HEK293 (cell line): ENCODE measurements at regions not wholly inside any gene's neighbourhood (a gene's known extent, or its start where the extent isn't known, plus 50 kb on each side); places are given as distances from the start of the nearest gene placed in this dataset.

Source experiments
- CTCF ChIA-PET: fragments of 350-600 bp; formaldehyde crosslinking; extraction: SDS; loops from one replicate; lab custom pipeline; 2021; ENCODE audit warnings: antibody characterized with exemption; lab: Yijun Ruan, JAX
- POLR2A ChIA-PET: fragments of 300-600 bp; formaldehyde crosslinking; extraction: SDS; loops from one replicate; lab custom pipeline; 2020; ENCODE audit warnings: antibody characterized with exemption, inconsistent platforms; lab: Yijun Ruan, JAX
- H3K27ac ChIP-seq: fragments of 200-500 bp; sonication (Bioruptor generic); 2 replicates; pipeline ENCODE4 v1.5.1; 2014; ENCODE audit warnings: low read depth, low read length, control low read depth, inconsistent platforms; ENCODE audit errors: extremely low read depth
- H3K36me3 ChIP-seq, 2 experiments: fragments of 200-500 bp in 1 of 2; sonication (Bioruptor generic) in 1 of 2; 1 replicate in 1 of 2; 2 replicates in 1 of 2; pipeline ENCODE4 v1.5.1; 2014 to 2017; ENCODE audit warnings: inconsistent platforms in 2 of 2, low read length in 2 of 2; ENCODE audit not compliant: control insufficient read depth in 2 of 2, insufficient read depth in 1 of 2
- H3K4me1 ChIP-seq: fragments of 200-500 bp; sonication (Bioruptor generic); 2 replicates; pipeline ENCODE4 v1.5.1; 2014; ENCODE audit warnings: mild to moderate bottlenecking, low read length, inconsistent platforms; ENCODE audit not compliant: control insufficient read depth, insufficient read depth
- H3K4me3 ChIP-seq: 2 replicates; pipeline ENCODE4 v1.5.1; 2011; ENCODE audit warnings: low read depth, mild to moderate bottlenecking, control low read depth, low read length, moderate library complexity
- H3K9me3 ChIP-seq: fragments of 200-500 bp; sonication (Bioruptor generic); 2 replicates; pipeline ENCODE4 v1.5.1; 2014; ENCODE audit warnings: low read depth, low read length, inconsistent platforms; ENCODE audit not compliant: control insufficient read depth, insufficient read depth
- EGR2 ChIP-seq: fragments of 450-650 bp; formaldehyde crosslinking; IDR thresholded peaks from 2 replicates; pipeline ENCODE4 v1.5.1; 2016; ENCODE audit warnings: low read depth, missing biosample characterization, missing genetic modification characterization
- GLIS1 ChIP-seq: fragments of 450-650 bp; formaldehyde crosslinking; IDR thresholded peaks from 2 replicates; pipeline ENCODE4 v1.5.1; 2016; ENCODE audit warnings: missing biosample characterization, missing genetic modification characterization
- KLF10 ChIP-seq: fragments of 450-650 bp; IDR thresholded peaks from 2 replicates; pipeline ENCODE4 v1.5.1; 2018; ENCODE audit warnings: missing biosample characterization, mild to moderate bottlenecking, missing genetic modification characterization
- PRDM1 ChIP-seq: fragments of 450-650 bp; formaldehyde crosslinking; IDR thresholded peaks from 2 replicates; pipeline ENCODE4; 2016; ENCODE audit warnings: missing biosample characterization, missing genetic modification characterization
- TRIM28 ChIP-seq: IDR thresholded peaks from 2 replicates; pipeline ENCODE4 v1.6.1; 2011; ENCODE audit warnings: low read length, control low read depth, borderline replicate concordance
- ZBTB20 ChIP-seq: fragments of 450-650 bp; formaldehyde crosslinking; IDR thresholded peaks from 2 replicates; pipeline ENCODE4 v1.5.1; 2016; ENCODE audit warnings: missing biosample characterization, missing genetic modification characterization
- ZBTB7A ChIP-seq: fragments of 450-650 bp; formaldehyde crosslinking; IDR thresholded peaks from 2 replicates; pipeline ENCODE4 v1.5.1; 2016; ENCODE audit warnings: low read depth, missing biosample characterization, missing genetic modification characterization
- ZIC2 ChIP-seq: fragments of 450-650 bp; formaldehyde crosslinking; IDR thresholded peaks from 2 replicates; pipeline ENCODE4 v1.5.1; 2016; ENCODE audit warnings: missing biosample characterization, missing genetic modification characterization
- ZNF169 ChIP-seq: fragments of 450-650 bp; formaldehyde crosslinking; IDR thresholded peaks from 2 replicates; pipeline ENCODE4 v1.5.1; 2016; ENCODE audit warnings: missing biosample characterization, missing genetic modification characterization
- ZNF184 ChIP-seq: fragments of 450-650 bp; IDR thresholded peaks from 2 replicates; pipeline ENCODE4 v1.5.1; 2018; ENCODE audit warnings: missing biosample characterization, mild to moderate bottlenecking, missing genetic modification characterization
- ZNF211 ChIP-seq: fragments of 450-650 bp; formaldehyde crosslinking; IDR thresholded peaks from 2 replicates; pipeline ENCODE4 v1.5.1; 2016; ENCODE audit warnings: low read depth, missing biosample characterization, missing genetic modification characterization
- ZNF223 ChIP-seq: fragments of 450-650 bp; formaldehyde crosslinking; IDR thresholded peaks from 2 replicates; pipeline ENCODE4 v1.5.1; 2016; ENCODE audit warnings: missing biosample characterization, missing genetic modification characterization
- ZNF23 ChIP-seq: fragments of 450-650 bp; formaldehyde crosslinking; IDR thresholded peaks from 2 replicates; pipeline ENCODE4 v1.5.1; 2016; ENCODE audit warnings: missing biosample characterization, missing genetic modification characterization, borderline replicate concordance
- ZNF248 ChIP-seq: fragments of 450-650 bp; formaldehyde crosslinking; IDR thresholded peaks from 2 replicates; pipeline ENCODE4 v1.5.1; 2017; ENCODE audit warnings: missing biosample characterization, missing genetic modification characterization
- ZNF529 ChIP-seq: fragments of 450-650 bp; formaldehyde crosslinking; IDR thresholded peaks from 2 replicates; pipeline ENCODE4 v1.5.1; 2017; ENCODE audit warnings: missing genetic modification characterization, missing biosample characterization; ENCODE audit not compliant: insufficient replicate concordance
- ZNF555 ChIP-seq: fragments of 450-650 bp; formaldehyde crosslinking; conservative IDR thresholded peaks from 2 replicates; pipeline ENCODE4 v1.5.1; 2017; ENCODE audit warnings: missing biosample characterization, mild to moderate bottlenecking, missing genetic modification characterization, inconsistent platforms
- ZNF626 ChIP-seq: fragments of 450-650 bp; sonication (Bioruptor Pico); formaldehyde crosslinking; IDR thresholded peaks from 2 replicates; pipeline ENCODE4 v1.5.1; 2018; ENCODE audit warnings: missing biosample characterization, missing genetic modification characterization, inconsistent platforms
- ZNF629 ChIP-seq: fragments of 450-650 bp; formaldehyde crosslinking; IDR thresholded peaks from 2 replicates; pipeline ENCODE4 v1.5.1; 2017; ENCODE audit warnings: missing biosample characterization, missing genetic modification characterization
- ZNF677 ChIP-seq: fragments of 450-650 bp; IDR thresholded peaks from 2 replicates; pipeline ENCODE4 v1.5.0; 2018; ENCODE audit warnings: missing biosample characterization, mild to moderate bottlenecking, missing genetic modification characterization, moderate library complexity
- ZNF843 ChIP-seq: fragments of 450-650 bp; formaldehyde crosslinking; IDR thresholded peaks from 2 replicates; pipeline ENCODE4 v1.5.1; 2016; ENCODE audit warnings: missing biosample characterization, missing genetic modification characterization
- TF ChIP-seq, protein P1 (sequence below): fragments of 450-650 bp; formaldehyde crosslinking; IDR thresholded peaks from 2 replicates; pipeline ENCODE4 v1.5.1; 2016; ENCODE audit warnings: missing biosample characterization, missing genetic modification characterization
- TF ChIP-seq, protein P2 (sequence below): fragments of 450-650 bp; formaldehyde crosslinking; IDR thresholded peaks from 2 replicates; pipeline ENCODE4 v1.5.1; 2016; ENCODE audit warnings: missing biosample characterization, missing genetic modification characterization, borderline replicate concordance
- TF ChIP-seq, protein P3 (sequence below): fragments of 450-650 bp; formaldehyde crosslinking; IDR thresholded peaks from 2 replicates; pipeline ENCODE4 v1.5.1; 2017; ENCODE audit warnings: missing biosample characterization, missing genetic modification characterization
- TF ChIP-seq, protein P4 (sequence below): fragments of 450-650 bp; formaldehyde crosslinking; IDR thresholded peaks from 2 replicates; pipeline ENCODE4 v1.5.1; 2017; ENCODE audit warnings: missing biosample characterization, missing genetic modification characterization

DNA sequence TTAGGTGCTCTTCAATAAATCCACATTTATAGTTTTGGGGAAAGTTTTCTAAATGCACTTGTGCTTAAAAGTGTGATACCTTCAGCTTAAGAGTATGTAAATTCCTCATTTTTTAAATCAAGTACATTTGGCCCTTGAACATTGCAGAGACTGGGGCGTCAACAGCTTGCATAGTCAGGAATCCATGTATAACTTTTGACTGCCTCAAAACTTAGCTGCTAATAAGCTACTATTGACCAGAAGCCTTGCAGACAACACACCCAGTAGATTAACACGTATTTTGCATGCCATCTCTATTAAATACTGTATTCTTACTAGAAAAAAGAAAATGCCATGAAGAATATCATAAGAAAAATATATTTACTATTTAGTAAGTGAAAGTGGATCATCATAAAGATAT, 1211.8 kb upstream of the ALCAM start:
- ChIA-PET POLR2A (no interaction called here), CTCF (interaction anchor here (0.7 kb wide), 1 partner anchor 1538 kb away, joined by 3 read pairs; no protein-coding TSS in a partner anchor)
- TF ChIP-seq ZNF211: no peak
- no peak for TF ChIP-seq ZNF843
- TF ChIP-seq ZBTB7A: no peak
- no peak for TF ChIP-seq ZBTB20
- no peak for TF ChIP-seq ZNF248 (tag by site-specific recombination)
- no peak for TF ChIP-seq ZNF629
- TF ChIP-seq ZNF23 (tag by site-specific recombination): no peak
- no peak for TF ChIP-seq PRDM1 (tag by site-specific recombination)
- TF ChIP-seq GLIS1 (tag by site-specific recombination): no peak
- no peak for TF ChIP-seq EGR2 (tag by site-specific recombination)
- no peak for TF ChIP-seq ZNF223 (tag by site-specific recombination)
- TF ChIP-seq, protein P1, sequence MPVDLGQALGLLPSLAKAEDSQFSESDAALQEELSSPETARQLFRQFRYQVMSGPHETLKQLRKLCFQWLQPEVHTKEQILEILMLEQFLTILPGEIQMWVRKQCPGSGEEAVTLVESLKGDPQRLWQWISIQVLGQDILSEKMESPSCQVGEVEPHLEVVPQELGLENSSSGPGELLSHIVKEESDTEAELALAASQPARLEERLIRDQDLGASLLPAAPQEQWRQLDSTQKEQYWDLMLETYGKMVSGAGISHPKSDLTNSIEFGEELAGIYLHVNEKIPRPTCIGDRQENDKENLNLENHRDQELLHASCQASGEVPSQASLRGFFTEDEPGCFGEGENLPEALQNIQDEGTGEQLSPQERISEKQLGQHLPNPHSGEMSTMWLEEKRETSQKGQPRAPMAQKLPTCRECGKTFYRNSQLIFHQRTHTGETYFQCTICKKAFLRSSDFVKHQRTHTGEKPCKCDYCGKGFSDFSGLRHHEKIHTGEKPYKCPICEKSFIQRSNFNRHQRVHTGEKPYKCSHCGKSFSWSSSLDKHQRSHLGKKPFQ (tag by site-specific recombination): no peak
- no peak for TF ChIP-seq ZIC2 (tag by site-specific recombination)
- no peak for TF ChIP-seq ZNF555 (tag by site-specific recombination)
- no peak for TF ChIP-seq ZNF677 (tag by site-specific recombination)
- no peak for TF ChIP-seq ZNF169 (tag by site-specific recombination)
- Histone ChIP-seq H3K4me1 (no peaks in the 10 kb centered on the region), H3K4me3 (no peak overlapping the region), H3K27ac (no peak overlapping the region), H3K36me3 (no peaks in the 10 kb centered on the region), H3K9me3 (no peaks in the 10 kb centered on the region)

DNA sequence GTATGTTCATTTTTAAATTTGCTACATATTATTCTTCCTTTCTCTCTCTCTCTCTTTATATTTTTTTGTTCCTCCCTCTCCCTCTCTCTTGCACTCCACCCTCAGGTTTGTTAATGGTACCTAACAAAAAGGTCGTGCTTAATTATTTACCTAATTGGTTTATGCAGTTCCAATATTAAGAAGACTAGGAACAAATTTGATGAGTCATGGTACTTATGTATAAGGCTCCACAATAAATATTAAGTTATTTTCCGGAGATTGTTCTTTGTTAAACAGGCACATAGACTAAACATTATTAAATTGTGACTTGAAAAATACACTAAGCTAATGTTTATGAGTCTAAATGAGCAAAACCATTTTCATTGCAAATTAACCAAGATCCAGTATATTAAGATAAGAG, 1200.8 kb upstream of the ALCAM start:
- ChIA-PET CTCF (no interaction called here), POLR2A (no interaction called here)
- Histone ChIP-seq H3K36me3 (no peaks in the 10 kb centered on the region), H3K27ac (no peak overlapping the region), H3K9me3 (no peaks in the 10 kb centered on the region), H3K4me1 (no peaks in the 10 kb centered on the region), H3K4me3 (no peak overlapping the region)
- TF ChIP-seq, protein P2, sequence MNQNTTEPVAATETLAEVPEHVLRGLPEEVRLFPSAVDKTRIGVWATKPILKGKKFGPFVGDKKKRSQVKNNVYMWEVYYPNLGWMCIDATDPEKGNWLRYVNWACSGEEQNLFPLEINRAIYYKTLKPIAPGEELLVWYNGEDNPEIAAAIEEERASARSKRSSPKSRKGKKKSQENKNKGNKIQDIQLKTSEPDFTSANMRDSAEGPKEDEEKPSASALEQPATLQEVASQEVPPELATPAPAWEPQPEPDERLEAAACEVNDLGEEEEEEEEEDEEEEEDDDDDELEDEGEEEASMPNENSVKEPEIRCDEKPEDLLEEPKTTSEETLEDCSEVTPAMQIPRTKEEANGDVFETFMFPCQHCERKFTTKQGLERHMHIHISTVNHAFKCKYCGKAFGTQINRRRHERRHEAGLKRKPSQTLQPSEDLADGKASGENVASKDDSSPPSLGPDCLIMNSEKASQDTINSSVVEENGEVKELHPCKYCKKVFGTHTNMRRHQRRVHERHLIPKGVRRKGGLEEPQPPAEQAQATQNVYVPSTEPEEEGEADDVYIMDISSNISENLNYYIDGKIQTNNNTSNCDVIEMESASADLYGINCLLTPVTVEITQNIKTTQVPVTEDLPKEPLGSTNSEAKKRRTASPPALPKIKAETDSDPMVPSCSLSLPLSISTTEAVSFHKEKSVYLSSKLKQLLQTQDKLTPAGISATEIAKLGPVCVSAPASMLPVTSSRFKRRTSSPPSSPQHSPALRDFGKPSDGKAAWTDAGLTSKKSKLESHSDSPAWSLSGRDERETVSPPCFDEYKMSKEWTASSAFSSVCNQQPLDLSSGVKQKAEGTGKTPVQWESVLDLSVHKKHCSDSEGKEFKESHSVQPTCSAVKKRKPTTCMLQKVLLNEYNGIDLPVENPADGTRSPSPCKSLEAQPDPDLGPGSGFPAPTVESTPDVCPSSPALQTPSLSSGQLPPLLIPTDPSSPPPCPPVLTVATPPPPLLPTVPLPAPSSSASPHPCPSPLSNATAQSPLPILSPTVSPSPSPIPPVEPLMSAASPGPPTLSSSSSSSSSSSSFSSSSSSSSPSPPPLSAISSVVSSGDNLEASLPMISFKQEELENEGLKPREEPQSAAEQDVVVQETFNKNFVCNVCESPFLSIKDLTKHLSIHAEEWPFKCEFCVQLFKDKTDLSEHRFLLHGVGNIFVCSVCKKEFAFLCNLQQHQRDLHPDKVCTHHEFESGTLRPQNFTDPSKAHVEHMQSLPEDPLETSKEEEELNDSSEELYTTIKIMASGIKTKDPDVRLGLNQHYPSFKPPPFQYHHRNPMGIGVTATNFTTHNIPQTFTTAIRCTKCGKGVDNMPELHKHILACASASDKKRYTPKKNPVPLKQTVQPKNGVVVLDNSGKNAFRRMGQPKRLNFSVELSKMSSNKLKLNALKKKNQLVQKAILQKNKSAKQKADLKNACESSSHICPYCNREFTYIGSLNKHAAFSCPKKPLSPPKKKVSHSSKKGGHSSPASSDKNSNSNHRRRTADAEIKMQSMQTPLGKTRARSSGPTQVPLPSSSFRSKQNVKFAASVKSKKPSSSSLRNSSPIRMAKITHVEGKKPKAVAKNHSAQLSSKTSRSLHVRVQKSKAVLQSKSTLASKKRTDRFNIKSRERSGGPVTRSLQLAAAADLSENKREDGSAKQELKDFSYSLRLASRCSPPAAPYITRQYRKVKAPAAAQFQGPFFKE (tag by site-specific recombination): no peak
- TF ChIP-seq ZIC2 (tag by site-specific recombination): no peak
- no peak for TF ChIP-seq TRIM28
- TF ChIP-seq, protein P1 (tag by site-specific recombination): no peak
- TF ChIP-seq ZNF626 (tag by site-specific recombination): no peak
- TF ChIP-seq, protein P3, sequence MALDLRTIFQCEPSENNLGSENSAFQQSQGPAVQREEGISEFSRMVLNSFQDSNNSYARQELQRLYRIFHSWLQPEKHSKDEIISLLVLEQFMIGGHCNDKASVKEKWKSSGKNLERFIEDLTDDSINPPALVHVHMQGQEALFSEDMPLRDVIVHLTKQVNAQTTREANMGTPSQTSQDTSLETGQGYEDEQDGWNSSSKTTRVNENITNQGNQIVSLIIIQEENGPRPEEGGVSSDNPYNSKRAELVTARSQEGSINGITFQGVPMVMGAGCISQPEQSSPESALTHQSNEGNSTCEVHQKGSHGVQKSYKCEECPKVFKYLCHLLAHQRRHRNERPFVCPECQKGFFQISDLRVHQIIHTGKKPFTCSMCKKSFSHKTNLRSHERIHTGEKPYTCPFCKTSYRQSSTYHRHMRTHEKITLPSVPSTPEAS (tag by site-specific recombination): no peak
- no peak for TF ChIP-seq ZNF529 (tag by site-specific recombination)
- TF ChIP-seq, protein P4, sequence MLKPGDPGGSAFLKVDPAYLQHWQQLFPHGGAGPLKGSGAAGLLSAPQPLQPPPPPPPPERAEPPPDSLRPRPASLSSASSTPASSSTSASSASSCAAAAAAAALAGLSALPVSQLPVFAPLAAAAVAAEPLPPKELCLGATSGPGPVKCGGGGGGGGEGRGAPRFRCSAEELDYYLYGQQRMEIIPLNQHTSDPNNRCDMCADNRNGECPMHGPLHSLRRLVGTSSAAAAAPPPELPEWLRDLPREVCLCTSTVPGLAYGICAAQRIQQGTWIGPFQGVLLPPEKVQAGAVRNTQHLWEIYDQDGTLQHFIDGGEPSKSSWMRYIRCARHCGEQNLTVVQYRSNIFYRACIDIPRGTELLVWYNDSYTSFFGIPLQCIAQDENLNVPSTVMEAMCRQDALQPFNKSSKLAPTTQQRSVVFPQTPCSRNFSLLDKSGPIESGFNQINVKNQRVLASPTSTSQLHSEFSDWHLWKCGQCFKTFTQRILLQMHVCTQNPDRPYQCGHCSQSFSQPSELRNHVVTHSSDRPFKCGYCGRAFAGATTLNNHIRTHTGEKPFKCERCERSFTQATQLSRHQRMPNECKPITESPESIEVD (tag by site-specific recombination): no peak
- no peak for TF ChIP-seq ZNF184 (tag by site-specific recombination)
- no peak for TF ChIP-seq KLF10 (tag by site-specific recombination)
- no peak for TF ChIP-seq ZNF843
